HuH-7.5 (cell line): ENCODE measurements at regions not wholly inside any gene's neighbourhood (a gene's known extent, or its start where the extent isn't known, plus 50 kb on each side); places are given as distances from the start of the nearest gene placed in this dataset.
"Not testable (repeated sequence)": the region's sequence is repeated elsewhere in the genome, so short reads cannot be mapped to it uniquely, and the experiment has no call there.

Source experiments
- DNase-seq: peaks from one replicate; pipeline ENCODE4 v3.0.0; 2011; ENCODE audit warnings: low spot score

DNA sequence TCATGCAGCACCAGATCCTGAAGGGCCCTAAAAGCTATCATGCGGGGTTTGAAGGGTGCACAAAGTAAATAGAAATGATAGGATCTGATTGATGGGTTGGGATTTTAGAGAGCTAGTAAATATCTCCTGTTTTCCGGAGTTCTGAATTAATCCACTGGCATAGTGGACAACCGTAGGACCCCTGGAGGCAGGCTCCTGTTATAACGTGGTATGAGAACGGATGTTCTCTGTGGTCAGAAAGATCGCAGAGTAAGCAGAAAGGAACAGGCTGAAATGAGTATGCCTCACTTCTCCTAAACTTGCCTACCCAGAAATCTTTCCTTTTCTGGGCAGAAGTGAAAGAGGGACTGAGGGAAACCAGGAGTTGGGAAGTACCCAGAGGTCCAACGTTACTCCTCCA lies 470.8 kb downstream of the AJAP1 start:
- DNase-seq: no peak

DNA sequence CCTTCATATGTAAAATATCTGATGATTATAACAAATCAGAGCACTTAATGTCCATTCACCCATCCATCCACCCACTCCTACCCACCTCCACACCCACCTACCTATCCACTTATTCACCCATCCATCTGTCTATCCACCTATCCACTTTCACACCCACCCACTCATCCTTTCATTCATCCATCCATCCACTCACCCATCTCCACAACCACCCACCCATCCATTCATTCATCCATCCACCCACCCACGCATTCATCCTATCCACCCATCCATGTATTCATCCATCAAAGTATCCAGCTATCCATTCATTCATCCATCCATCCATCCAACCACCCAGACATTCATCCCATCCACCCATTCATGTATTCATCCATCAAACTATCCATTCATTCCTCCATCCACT lies 466.1 kb downstream of the AJAP1 start:
- DNase-seq: no peak

DNA sequence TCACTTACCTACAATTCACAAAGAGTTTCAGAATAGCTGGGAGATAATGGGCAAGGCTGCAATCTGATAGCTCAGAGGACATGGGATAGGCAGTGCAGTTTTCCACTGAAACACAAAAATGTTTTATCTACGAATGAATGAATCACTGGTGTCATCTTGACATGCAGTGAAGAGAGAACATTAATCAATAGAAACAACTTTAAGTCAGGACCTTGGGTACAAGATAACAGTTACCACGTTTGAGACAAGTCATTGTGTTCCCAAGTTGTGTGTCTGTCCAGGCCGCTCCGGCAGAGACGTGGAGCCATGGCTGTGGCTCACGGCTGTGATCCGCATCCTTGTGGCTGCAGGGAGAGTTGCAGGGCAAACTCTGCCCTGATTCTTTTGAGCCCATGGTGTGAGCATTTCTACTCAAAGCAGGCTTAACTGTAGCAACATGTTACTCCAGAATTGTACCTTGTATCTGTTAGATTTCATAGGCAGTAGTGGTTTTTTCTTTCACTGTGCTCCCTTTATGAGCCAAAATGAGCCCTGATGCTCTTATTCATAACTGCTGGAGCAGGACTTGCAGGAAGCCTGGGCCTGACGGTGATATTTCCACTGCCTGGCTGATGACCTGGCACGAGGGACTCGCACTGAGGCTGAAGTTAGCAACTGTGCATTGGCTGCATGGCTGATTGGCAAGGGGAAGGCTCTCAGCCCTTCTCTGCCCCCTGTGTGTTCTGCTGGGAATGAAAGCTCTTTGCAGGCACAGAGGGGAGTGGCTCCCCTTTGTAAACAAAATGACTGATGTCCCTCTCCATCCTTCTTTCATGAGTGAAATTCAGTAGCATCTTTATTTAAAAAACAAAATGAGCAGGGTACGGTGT lies 465.2 kb downstream of the AJAP1 start:
- DNase-seq: no peak

DNA sequence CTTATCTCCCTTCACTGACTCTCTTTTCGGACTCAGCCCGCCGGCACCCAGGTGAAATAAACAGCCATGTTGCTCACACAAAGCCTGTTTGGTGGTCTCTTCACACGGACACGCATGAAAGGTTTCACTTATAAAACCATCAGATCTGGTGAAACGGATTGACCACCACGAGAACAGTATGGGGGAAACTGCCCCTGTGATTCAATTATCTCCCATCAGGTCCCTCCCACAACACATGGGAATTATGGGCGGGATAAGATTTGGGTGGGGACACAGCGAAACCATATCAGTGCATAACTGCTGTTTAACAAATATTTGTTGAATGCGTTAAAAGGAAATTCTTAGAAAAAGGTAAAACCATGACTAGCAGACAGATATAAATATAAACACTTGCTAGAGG lies 464.4 kb downstream of the AJAP1 start:
- not testable (repeated sequence) for DNase-seq

DNA sequence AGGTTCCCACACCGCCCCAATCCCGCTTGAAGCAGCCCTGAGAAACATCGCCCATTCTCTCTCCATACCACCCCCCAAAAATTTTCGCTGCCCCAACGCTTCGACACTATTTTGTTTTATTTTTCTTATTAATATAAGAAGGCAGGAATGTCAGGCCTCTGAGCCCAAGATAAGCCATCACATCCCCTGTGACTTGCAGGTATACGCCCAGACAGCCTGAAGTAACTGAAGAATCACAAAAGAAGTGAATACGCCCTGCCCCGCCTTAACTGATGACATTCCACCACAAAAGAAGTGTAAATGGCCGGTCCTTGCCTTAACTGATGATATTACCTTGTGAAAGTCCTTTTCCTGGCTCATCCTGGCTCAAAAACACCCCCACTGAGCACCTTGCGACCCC lies 463.9 kb downstream of the AJAP1 start:
- DNase-seq: not testable (repeated sequence)

DNA sequence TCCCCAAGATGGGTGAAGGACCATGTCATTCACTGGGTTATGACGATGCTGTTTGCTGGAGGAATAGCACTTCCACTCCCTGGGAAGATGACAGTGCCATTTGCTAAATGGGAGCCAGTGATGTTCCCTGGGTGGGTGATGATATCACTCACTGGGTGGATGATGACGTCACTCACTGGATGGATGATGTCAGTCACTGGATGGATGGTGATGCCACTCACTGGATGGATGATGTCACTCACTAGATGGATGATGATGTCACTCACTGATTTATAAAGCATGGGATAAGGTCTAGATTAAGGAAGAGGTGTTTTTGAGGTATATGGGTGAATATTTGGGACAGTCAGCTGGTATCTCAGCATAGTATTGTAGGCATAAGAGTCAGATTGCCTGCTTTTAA lies 457.2 kb downstream of the AJAP1 start:
- DNase-seq: no peak

DNA sequence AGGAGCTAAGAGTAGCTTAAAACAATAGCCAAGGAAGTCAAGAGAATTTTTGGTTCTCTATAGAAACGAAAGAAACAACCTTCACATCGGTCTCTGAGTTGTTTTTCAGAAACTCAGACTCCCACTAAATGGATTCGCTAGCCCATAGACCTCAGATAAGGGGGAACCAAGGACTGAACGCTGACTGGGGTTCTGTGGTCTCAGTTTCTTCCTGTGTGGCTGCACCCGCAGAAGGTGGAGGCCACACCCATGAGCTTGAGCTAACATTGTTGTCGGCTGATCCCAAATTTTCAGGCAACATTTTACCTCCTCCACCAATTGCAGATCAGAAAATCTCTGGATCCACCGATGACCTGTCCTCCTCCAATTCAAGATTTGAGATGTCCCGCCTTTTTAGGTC lies 456.1 kb downstream of the AJAP1 start:
- DNase-seq: no peak

DNA sequence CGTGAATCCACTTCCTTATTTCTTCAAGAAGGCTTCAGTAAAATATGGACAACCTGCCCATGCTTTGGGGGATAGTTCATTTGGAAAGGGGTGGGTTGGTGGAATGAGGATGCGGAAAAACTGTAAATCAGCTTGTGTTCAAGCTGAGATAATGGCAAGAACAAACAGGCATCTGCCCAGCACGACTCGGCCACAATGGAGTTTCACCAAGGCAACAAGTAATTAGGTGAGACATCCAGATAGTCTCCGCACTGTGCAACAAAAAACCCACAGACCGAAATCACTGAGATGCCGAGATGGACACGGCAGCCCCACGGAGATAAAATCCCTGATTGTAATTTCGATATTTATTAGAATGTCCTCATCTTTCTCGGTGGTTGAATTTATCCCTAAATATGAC lies 455.2 kb downstream of the AJAP1 start:
- no peak for DNase-seq

DNA sequence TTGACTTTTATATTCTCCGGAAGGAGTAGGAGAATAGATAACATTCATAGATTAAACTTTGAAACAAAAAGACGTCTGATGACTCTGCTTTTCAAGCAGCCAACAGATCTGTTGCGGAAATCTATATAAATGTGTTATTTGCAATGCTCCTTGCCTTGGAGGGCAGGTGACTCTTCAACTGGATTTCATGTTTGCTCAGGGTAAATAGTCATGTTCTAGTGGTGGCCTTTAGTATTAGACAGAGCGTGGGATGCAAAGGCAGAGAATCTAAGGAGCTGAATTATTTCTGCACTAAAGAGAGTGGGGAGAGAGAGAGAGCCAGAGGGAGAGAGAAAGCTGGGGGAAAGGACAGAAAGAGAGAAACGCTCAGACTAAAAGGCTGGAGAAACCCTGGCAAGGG lies 454.3 kb downstream of the AJAP1 start:
- no peak for DNase-seq

DNA sequence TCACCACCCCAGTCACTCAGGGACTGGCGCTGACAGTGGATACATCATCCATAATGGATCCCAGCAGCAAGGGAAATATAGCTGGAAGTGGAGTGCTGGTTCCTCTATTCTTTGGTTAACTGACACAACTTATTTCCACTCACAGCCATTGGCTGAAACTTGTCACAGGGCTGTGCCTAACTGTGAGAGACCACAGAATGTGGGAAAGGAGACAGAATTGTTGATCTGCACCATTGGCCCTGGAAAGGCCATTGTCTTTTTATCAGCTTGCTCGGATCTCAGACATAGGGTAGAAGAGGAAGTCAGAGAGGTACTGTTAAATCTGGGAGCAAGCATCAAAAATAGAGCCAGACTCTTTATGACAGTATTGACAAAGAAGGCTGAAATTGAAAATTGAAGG lies 451.3 kb downstream of the AJAP1 start:
- DNase-seq: no peak

DNA sequence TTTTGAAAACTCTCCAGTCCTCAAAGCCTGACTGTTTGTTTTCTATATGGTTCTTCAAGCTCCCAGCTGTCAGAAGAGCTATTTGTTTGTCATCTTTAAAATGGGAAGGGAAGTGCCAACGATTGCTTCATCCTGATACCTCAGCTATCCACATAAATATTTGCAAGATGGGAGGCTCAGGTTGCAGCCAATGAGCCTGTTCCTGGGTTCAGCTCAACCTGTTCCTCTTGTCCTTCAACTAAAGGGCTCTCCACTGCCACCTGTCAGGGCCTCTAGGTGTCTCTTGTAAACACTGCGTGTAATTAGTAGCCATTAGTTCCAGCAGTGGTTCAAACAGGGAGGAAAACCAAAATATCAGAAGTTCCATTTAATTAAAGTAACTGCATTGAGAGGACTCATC lies 445.1 kb downstream of the AJAP1 start:
- DNase-seq: no peak

DNA sequence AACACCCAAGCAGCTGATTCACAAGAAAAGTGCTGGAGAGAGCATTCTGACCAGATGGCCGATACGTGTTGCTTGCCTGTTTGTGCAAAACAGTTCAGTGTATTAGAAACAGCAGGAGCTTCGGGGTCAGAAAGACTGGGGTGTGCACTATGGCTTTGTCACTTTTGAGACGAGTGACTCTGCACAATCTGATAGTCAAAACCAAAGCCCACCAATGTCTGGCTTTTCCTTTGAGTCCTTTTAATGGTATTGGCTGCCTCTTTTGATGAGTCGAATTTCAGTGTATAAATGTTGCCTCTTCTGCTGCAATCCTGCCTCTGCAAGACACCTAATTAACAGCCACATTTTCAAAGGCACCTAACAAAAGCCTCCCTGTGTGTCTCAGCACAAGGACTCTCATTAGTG lies 444.6 kb downstream of the AJAP1 start:
- DNase-seq: no peak

DNA sequence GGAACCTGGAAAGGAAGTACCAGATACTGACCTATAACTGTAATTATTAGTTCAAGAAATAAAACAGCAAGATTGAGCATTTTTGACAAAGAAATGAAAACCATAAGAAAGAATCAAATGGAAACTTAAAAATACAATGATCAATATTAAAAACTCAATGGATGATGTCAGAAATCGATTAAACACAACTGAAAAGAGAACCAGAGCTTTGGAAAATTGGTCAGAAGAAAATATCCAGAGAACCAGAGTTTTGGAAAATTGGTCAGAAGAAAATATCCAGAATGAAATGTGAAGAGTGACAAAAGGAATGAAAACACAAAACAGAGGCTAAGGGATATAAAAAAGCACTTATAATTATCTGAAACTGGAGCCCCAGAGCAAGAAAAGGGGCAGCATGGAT lies 438.6 kb downstream of the AJAP1 start:
- DNase-seq: no peak

DNA sequence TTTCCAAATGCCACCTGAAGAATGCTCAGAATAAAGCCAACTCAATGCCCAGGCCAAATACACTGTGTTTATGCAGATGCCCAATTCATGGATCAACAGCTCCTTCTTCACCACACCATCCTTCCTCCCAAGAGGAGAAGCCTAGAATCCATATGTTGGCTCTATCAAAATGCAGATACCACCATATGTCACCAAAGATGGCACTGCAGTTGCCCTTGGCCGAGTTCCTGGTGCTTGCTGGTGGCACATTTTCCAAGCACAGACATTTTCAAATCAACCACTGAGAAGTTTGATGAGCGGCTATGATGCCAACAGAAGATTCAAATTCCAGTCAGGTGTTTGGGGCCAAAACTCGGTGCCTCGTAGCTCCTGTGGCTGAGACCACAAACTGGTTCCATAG lies 430.3 kb downstream of the AJAP1 start:
- DNase-seq: no peak

DNA sequence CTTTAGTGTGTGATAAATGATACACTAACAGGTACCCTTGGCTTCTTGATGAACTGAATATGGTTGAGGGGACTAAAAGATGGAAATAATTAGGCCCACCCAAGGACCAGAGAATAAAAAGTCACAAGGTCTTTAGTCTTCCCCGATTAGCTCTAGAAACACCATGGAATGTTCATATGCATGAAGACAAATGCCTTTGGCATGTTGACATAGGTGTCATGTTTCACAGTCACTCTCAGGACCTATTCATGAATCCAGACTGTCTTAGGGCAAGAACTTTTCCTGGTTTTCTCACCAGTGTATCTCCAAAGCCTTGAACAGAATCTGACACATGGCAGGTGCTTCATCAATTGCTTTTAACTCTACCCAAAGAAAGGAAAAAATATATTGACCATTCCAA lies 412.8 kb downstream of the AJAP1 start:
- DNase-seq: no peak

DNA sequence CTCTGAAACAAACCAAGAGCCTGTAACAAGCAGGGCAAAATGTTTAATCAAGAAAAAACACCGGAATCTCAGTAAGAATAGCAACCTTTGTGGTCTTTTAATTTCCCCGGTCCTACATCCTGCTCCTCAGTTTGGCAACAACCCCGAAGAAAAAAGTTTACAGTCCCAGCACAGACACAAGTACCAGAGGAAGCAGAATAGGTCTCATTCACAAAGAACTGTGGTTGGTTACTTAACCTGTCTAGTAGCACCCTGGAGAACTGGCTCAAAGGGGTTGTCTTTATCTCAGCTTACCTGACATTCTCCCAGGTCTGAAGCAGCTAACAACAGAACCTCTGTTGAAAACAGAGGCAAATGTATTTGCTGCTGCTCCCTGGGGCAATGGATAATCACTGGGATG lies 399.3 kb downstream of the AJAP1 start:
- DNase-seq: no peak

DNA sequence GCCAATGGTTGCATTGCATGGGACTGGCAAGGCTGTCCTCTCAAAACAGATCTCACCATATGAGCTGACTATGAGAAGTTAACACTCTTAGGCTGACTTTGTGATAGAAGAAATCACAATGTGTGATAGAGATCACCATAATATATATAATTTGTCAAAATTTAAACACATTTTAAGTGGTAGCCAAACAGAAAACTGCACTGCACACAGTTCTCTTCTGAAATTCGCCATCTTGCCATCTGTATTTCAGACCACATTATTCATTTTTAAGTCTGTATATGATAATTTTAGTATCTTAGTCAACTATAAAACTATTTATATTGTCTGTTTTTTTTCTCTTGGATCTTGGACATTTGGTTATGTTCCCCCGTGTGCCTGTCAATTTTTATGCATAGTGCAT lies 374.7 kb downstream of the AJAP1 start:
- DNase-seq: no peak

DNA sequence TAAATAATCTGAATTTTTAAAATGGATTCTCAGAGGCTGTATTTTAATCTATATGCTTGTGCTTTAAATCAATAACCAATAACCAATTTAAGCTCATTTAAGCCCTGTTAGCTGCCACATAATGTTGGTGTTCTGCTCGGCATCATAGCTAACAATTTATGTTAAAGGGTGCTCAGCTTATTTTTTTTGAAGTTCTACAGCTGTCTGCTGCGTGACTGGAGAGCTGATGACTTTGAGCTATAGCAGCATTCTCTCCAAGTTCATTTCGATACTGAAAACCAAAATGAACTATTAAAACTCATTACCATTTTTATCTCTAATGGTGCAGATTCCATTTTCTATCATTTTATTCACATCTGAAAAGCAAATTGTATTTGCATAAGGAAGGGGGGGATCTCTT lies 357.8 kb downstream of the AJAP1 start:
- no peak for DNase-seq

DNA sequence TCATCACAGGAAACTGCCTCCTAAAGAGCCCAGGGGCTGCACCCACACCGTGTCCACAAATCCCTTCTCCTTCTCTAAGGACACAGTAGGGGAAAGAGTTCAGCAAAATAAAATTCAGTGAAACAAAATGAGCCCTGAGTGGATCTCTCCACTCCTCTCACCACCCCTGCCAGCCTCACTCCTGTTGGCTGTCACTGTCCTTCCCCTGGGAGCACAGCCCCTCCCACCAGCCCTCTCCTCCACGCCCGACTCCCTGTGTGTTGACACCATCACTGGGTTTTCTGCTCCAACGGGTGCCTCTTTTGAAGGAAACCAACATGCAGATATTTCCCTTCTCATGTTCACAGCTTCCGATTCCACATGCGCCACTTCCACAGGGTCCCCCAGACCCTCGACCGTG lies 356.2 kb downstream of the AJAP1 start:
- no peak for DNase-seq

DNA sequence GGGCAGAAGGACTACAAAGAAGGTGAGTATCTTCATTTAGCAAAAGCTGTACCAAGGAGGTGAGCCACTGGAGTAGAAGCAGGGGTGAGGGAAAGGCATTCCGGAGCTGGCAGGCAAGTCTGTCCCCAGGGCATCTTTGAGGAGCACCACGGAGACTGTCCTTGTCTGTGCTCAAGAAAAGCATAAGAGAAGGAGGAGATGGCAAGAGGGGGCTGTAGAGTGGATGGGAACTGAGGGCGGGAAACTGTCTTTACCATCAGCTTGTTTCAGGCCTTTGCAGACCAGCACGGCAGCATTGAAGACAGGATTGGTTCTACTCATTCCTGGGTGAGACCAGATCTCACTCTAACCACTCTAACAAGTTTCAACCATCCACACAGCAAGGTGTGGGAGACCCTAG lies 355.8 kb downstream of the AJAP1 start:
- no peak for DNase-seq

DNA sequence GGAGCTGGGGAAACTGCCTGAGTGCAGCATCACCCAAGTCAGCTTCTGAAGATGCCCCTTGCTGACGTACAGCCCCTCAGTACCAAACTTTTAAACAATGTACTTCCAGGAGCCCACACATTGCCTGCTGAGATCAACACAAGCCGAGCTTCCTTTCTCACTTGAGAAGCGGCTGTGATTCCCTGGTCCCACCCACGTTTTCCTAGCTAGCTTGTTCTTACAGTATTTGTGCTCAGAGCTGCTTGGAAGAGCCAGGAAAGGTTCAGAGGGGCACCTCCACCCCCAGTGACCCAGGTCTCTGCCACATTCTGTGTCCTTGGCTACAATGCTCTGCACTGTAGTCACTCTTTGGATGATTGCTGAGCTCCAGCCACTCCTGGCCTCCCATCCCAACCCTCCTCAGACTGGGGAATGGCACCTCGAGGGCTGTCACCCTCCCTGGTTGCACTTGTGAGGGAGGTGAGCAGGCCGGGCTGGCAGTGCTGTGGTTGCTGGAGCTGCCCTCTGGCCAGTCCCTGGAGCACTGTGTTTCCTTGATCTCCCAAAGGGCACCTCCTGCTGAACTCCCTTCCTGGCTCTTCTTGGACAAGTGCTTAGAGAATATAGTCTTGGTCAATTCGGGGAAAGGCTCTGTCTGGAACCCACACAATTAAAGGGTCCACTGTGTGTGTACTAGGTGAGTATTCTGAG lies 355.1 kb downstream of the AJAP1 start:
- DNase-seq: no peak

DNA sequence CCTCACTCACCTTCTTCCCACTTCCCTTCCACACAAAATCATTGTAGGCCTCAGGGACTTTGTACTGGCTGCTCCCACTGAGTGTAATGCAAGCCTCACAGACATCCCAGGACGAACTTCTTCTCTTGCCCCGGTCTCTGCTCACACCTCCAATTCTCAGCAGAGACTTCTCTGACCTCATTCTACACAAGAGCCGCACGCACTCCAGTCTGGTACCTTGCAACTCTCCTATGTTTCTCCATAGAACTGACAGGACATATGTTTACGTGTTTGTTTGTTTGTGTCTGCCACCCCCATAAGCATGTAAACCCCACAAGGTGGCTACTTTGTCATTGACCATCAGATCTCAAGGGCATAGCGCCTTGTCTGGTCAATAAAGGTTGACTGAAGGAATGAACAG lies 350.8 kb downstream of the AJAP1 start:
- no peak for DNase-seq

DNA sequence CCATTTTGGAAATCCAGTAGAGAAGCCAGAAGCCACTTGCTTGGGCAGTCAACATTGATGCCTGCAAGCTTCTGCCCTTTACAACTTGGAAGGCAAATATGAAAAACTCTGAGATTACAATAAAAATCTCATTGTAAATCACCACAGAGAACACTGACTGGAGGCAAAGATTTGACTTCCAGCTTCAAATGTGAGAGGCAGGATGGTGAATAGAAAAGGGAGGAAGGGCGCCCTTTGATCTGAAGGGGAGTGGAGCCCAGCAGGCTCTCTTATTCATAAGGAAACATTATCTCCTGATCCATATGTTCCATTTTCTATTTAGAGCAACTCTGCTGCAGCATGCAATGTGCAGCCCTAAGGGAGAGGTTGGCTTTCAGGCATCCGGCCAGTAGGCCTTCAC lies 348.3 kb downstream of the AJAP1 start:
- DNase-seq: no peak

DNA sequence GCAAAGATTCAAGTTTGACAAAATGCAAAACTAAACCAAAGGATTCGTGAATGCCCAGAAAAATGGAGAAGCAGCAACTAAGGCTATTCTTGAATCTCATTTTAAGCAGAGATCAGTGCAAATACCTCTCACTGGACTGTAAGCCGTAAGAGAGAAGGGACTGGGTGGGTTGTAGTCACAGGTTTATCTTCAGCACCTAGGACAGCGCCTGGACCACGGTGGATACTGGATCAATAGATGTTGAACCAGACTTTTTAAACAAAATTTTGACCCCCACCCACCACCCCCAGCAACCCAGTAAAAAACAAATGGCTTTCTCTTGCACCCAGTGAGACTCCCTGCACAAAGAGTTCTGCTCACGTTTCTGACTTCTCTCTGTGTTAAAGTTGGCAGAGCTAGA lies 347.1 kb downstream of the AJAP1 start:
- DNase-seq: no peak
